HCT116 (cell line): ENCODE measurements at regions not wholly inside any gene's neighbourhood (a gene's known extent, or its start where the extent isn't known, plus 50 kb on each side); places are given as distances from the start of the nearest gene placed in this dataset.

Experiments used
- CBX3 ChIP-seq: IDR thresholded peaks from 2 replicates; pipeline ENCODE4 v1.6.1; 2012; ENCODE audit warnings: low read depth
- CTCF ChIP-seq, 3 experiments: fragments of 200-600 bp in 1 of 3; sonication (generic) in 1 of 3; IDR thresholded peaks in 2 of 3; conservative IDR thresholded peaks in 1 of 3; 2 replicates each; pipeline ENCODE4 v1.5.1; 2012 to 2017; ENCODE audit warnings: low read depth in 2 of 3, low read length in 2 of 3, antibody characterized with exemption in 1 of 3, borderline replicate concordance in 1 of 3, control low read depth in 1 of 3, mild to moderate bottlenecking in 1 of 3, mixed read lengths in 1 of 3, mixed run types in 1 of 3, moderate library complexity in 1 of 3; ENCODE audit not compliant: insufficient read depth in 1 of 3
- EGR1 ChIP-seq: IDR thresholded peaks from 2 replicates; pipeline ENCODE4 v1.6.1; 2012; ENCODE audit warnings: low read depth
- EZH2 ChIP-seq: fragments of 200-600 bp; sonication (generic); IDR thresholded peaks from 2 replicates; pipeline ENCODE4 v1.6.1; 2017; ENCODE audit warnings: antibody characterized with exemption, mixed run types
- EZH2phosphoT487 ChIP-seq: fragments of 200-600 bp; IDR thresholded peaks from 2 replicates; pipeline ENCODE4 v1.6.1; 2018; ENCODE audit warnings: antibody characterized with exemption, borderline replicate concordance
- FOSL1 ChIP-seq: IDR thresholded peaks from 2 replicates; pipeline ENCODE4 v1.6.1; 2012; ENCODE audit warnings: low read depth
- MAX ChIP-seq: IDR thresholded peaks from 2 replicates; pipeline ENCODE4 v1.6.1; 2012
- POLR2A ChIP-seq: IDR thresholded peaks from 2 replicates; pipeline ENCODE4 v1.7.0; 2011; ENCODE audit warnings: borderline replicate concordance; ENCODE audit not compliant: insufficient read depth, insufficient read length; ENCODE audit errors: extremely low read depth
- SP1 ChIP-seq: IDR thresholded peaks from 2 replicates; pipeline ENCODE4 v1.6.1; 2012; ENCODE audit warnings: low read depth
- ZBTB33 ChIP-seq: IDR thresholded peaks from 2 replicates; pipeline ENCODE4 v1.6.1; 2011; ENCODE audit warnings: mild to moderate bottlenecking, low read length, moderate library complexity; ENCODE audit not compliant: insufficient replicate concordance; ENCODE audit errors: extremely low read depth
- ZNF274 ChIP-seq: fragments of 200-500 bp; sonication (Bioruptor generic); IDR thresholded peaks from 2 replicates; pipeline ENCODE4 v1.6.1; 2014; ENCODE audit warnings: mild to moderate bottlenecking, low read depth, low read length, inconsistent platforms
- TF ChIP-seq, protein P1 (sequence below): IDR thresholded peaks from 2 replicates; pipeline ENCODE4 v1.6.1; 2012

- TF ChIP-seq EGR1 (no peak), SP1 (no peak), CBX3 (no peak), CTCF (IDR thresholded peaks at IDR 0.05 in 2 of 3, conservative IDR thresholded peaks at IDR 0.05 in 1 of 3; ENCODE audit: borderline replicate concordance in 1 of 3, insufficient read depth in 1 of 3, low read depth in 2 of 3, low read length in 2 of 3) (no peak), EZH2phosphoT487 (no peak), ZNF274 (no peak), ZBTB33 (no peak), POLR2A (no peak), MAX (no peak), EZH2 (no peak), FOSL1 (no peak)
- TF ChIP-seq, protein P1, sequence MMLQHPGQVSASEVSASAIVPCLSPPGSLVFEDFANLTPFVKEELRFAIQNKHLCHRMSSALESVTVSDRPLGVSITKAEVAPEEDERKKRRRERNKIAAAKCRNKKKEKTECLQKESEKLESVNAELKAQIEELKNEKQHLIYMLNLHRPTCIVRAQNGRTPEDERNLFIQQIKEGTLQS, result no peak
Observed at GRCh38 chr14:30385925-30386324, 173.0 kb upstream of the G2E3 start.
